CD4-positive, alpha-beta T cell treated with Interleukin-6 at 100 ng/mL for 8 hours (primary cell): ENCODE measurements at regions not wholly inside any gene's neighbourhood (a gene's known extent, or its start where the extent isn't known, plus 50 kb on each side); places are given as distances from the start of the nearest gene placed in this dataset.
"Not testable (repeated sequence)": the region's sequence is repeated elsewhere in the genome, so short reads cannot be mapped to it uniquely, and the experiment has no call there.

ENCODE experiments used
- DNase-seq: peaks from one replicate; pipeline ENCODE4 v3.0.0-alpha.2; 2020; ENCODE audit warnings: mixed read lengths, low spot score

DNA sequence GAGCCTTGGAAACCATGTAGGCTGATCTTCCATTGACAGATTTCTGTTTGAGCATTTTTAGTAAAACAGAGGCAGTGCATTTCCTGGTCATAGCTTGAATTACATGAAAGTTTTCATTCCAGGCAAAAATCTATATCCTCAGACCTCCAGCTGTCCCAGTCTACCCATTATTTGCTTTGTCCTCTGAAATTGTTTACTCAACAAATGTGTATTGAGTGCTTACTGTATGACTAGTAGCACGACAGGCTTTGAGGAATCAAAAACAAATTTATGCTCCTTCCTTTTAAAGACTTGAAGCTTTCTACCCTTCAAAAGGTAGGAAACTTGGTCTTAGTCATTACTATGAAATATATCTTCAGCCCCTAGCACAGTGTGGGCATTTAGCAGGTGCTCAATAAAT lies 307.9 kb upstream of the IGFBP7 start:
- no peak for DNase-seq

DNA sequence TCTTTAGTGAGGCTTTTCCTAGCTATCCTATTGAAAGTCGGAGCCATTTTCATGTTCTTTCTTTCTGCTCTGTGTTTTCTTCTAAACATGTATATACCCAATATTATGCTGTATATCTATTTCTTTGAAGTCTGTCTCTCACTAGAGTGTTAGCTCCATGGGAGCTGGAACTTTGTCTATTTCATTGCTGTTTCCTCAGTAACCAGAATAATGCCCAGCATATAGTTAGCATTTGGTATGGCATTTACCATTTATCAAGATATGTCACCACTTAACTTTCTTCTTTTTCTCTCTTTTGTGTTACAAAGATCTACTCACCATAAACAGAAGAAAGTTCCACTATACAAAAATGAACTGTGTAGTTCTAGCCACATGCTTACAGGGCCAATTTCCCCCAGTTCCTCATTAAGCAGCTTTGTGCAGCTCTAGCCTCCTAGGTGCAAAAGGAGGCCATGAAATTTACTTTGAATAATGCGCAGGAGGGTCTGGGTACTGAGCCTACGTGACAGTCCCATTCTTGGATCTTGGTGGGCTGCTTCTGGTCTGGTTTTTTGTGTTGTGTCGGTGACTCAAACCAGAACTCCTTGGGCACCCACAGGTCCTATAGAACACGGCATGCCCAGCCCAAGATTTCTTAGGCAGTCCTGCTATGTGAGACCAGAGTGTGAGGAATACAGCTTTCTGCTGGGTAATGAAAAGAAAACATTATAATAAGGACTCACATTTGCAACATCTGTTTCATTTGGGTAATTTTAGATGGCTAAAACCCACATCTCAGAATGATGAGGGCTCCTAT lies 302.3 kb upstream of the IGFBP7 start:
- DNase-seq, result no peak

DNA sequence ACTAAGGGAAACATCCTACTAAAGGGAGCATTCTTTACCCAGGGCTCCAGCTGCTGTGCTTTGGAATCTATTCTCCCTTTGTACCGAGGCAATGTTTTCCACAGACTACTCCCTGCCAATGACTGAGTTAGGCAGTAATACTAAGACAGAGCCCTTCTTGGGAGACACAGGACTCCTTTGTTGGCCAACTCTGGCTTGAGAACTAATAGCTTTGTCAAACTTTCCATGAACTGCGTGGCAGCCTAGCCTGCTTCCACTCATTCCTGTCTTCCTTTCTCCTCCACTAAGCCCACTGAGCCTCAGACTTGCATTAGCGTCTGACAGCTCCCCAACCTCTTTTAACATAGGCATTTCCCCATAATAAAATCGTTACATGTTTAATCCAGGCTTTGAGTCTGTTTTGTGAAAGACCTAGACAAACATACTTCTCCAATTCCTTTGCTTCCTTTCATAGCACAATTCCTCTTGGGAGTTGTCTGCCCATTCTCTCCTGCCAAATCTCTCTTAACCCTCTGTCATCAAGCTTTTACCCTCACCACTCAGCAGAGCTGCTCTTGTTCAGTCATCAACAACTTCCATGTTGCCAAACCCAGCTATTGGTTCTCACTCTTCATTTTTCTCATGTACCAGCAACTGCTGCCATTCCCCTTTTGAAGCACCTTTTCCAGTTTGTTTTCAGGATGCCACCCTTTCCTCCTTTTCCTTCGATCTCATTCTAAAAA lies 300.3 kb upstream of the IGFBP7 start:
- DNase-seq, result no peak

DNA sequence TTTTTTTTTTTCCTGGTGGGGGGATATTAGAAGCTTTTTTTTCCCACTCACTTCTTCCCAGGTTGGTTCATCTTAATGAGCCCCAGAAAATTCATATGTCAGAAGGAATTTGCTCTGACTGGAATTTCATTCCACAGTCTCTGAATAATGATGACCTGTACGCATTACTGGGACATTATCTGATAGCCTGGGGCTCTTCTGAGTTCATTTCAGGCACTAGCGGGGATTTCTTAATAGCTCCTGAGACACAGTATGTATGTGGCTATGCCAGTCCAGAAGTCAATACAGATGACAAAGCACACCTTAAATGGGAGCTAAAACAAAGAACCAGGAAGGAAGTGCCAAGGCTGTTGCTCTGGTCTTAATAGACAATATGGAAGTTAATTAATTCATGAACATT lies 295.2 kb upstream of the IGFBP7 start:
- DNase-seq, result no peak

DNA sequence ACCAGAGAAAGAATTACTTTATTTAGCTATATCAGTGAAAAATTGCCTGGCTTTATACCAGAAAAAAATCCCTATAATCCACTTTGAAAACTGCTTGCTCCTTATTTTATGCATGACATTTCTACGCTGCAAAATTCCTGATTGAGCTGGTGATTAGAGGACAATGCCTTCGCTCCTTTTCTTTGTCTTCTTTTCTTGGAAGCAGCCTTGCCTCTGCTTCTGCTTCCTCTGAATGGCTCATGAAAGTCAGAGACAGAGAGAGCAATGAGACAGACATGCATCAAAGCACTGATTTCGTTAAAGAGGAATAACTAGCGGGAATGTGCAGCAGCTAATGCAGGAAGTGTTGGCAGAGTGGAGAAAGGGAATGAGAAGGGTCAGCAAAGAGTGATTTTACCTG lies 294.3 kb upstream of the IGFBP7 start:
- DNase-seq, result no peak

DNA sequence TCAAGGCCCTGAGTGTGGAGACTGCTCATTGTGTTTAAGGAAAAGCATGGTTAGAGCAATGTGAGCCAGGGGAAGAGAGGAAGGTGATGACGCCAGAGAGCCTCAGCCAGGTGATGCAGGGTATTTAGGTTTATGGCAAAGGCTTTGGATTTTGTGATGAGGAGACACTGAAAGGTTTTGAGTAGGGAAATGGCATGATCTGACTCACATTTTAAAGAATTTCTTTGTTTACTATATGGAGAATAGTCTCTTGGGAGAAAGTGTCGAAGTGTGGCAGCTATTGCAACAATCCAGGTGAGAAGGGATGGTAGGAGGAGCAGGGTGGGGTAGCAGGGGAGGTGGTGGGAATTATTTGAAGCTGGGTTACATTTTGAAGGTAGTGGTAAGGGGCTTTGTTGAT lies 293.4 kb upstream of the IGFBP7 start:
- DNase-seq, result no peak

DNA sequence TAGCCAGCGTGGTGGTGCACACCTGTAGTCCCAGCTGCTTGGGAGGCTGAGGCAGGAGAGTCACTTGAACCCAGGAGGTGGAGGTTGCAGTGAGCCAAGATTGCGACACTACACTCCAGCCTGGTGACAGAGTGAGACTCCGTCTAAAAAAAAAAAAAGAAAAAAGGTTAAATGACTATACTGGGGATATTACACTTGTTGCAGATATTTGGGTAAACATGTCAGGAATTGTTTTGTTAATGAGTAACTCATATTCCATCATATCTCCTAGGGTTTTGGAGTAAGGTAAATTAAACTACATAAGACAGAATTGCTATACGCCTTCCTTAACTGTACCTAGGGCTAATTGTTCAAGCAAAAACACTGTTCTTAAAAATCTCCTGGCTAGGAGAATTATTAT lies 291.4 kb upstream of the IGFBP7 start:
- no peak for DNase-seq

DNA sequence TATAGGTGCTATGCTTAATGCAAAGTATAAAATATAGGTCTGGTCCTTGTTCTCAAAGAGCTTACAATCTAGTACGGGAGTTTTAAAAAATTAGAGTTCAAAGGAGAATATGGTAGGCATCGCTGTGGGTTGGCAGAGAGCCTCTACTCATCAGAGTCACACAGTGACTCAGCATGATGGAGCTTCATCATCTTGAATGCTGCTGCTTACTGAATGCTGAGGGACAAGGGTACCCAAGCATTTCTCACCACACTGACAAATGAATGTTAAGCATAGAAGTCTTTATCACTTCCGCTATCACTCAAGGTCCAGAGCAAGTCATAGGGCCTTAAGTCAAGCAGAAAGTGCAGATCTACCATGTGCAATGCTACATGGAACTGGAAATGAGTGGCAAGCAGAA lies 268.6 kb upstream of the IGFBP7 start:
- no peak for DNase-seq

DNA sequence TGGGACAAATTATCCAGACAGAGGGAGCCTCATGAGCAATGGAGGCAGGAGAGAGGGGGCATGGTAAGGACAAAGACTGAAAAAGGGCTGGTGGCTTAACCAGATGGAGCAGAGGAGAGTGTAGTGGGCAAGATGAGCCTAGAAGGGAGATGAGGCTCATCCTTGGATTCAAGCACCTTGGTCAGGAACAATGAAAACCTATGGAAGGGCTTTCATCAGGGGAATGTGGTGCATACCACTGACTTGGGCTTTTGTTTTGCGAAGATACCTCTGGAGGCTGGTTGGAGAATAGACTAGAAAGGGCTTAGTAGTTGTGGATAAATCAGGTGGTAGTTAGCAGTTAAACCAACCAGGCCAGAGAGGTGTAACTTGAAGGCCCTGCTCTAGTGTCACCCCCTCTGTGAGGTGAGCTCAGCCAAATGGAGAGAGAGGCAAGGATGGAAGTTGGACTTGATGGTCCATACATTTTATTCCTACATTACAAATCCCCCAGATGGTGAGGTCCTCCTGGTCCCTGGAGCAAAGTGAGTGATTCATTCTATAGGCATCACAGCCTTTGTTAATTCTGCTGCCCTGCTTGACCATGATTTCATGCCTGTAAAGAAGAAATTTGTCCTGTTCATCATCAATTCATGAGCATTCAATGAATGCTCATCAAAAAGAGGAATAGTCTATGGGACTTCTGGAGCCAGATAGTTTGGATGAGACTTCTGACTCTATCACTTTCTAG lies 264.8 kb upstream of the IGFBP7 start:
- no peak for DNase-seq

DNA sequence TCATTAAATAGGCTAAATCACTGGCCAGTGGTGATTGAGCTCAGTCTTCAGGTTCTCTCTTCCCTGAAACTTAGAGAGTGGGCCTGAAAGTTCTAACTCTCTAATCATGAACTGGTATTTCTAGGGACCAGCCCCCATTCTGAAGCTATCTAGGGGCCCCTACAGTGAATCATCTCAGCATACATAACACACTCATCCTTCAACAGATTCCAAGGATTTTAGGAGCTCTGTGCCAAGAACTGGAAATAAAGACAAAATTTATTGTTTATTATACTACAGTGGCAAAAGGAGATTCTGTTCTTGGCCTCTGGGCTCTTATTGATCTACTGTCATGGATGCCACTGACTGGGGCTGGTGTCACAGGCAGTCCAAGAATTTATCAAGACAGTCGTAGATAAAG lies 263.8 kb upstream of the IGFBP7 start:
- no peak for DNase-seq

DNA sequence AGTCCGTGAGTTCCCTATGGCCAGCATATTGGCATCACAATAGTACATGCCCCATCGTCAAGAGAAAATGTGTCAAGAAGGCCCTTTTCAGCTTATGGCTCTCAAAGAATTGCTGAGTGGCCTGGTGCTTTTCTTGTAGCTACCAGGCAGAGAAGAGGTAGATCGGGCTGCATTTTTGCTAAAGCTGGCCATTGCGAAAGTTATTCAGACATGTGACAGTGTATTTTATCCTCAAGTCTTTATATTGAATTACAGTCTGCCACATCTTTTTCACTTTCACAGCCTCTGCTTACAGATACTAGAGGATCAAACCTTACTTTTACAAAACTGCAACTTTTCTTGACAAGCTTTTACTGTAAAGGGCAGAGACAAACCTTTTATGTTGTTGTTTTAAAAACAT lies 261.5 kb upstream of the IGFBP7 start:
- no peak for DNase-seq

DNA sequence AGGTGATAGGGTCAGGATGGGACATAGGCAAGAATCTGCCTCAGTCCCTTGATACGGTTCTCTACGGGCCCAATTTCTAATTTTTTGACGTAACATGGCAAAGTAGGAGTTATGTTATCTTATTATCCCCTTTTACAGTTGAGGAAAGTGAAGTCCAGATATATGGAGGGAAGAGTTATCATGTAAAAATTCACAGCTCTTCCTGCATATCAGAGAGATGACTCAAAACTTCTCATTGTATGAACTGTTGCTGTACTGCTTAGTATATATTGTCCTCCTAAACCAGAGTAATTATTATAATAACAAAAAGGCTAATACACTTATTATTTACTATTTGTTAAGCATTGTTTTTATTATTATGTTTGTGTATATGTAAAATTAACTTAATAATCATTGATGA lies 260.5 kb upstream of the IGFBP7 start:
- DNase-seq, result no peak

DNA sequence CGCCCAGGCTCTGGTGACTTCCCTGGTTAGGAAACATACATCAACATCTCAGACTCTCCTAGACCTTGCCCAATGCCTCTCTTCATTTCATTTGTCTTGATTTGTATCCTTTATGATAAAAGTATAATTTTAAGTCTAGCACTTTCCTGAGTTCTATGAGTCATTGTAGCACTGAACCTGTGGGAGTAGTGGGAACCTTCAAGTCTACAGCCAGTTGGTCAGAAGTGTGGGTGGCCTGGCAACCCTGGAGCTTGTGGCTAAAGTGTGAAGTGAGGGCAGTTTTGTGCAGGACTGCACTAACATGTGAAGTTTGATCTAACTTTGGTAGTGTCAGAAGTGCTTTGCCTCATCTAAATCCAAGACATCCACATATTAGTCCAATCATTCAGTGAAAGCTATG lies 259.3 kb upstream of the IGFBP7 start:
- no peak for DNase-seq

DNA sequence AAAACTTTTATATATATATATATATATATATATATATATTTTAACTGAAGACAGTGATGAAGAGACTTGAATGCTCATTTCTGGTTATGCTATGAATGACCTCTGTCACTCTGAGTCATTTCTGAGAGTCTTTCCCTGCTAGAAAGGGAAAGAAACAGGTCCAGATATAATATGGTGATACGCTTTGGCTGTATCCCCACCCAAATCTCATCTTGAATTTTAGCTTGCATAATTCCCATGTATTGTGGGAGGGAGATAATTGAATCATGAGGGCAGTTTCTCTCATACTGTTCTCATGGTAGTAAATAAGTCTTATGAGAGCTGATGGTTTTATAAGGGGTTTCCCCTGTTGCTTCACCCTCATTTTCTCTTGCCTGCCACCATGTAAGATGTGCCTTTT lies 254.1 kb upstream of the IGFBP7 start:
- DNase-seq, result no peak

DNA sequence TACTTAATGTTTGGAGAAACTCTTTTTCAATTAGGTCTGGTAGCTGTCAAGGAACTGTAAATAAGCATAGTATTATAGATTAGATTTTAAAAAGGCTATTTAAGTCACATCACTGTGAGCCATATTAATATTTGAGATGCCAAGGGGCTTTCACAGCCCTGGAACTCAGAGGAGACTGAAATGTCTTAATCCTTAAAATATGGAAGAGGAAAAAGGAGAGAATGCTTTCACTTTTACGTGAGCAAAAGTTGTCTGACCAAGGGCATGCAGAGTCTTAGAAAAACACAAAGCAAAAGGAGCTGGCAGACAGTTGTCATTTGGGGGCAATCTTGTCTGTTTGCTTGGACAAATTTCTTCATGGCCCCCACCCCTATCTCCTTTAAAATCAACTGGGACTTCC lies 253.2 kb upstream of the IGFBP7 start:
- DNase-seq, result no peak

DNA sequence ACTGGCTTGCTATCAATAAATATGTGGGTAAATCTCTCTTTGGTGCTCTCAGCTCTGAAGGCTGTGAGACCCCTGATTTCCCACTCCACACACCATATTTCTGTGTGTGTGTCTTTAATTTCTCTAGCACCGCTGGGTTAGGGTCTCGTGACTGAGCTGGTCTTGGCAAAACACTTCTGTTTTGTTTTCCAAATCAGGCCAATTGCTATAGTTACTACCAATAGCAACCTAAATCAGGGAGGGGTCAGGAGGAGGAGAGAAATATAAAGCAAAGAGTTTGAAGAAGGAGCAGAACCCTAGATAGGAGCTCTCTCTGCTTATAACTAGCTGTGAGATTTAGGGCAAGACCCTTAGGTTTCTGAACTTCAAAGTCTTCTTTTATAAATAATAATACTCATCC lies 250.5 kb upstream of the IGFBP7 start:
- DNase-seq, result no peak

DNA sequence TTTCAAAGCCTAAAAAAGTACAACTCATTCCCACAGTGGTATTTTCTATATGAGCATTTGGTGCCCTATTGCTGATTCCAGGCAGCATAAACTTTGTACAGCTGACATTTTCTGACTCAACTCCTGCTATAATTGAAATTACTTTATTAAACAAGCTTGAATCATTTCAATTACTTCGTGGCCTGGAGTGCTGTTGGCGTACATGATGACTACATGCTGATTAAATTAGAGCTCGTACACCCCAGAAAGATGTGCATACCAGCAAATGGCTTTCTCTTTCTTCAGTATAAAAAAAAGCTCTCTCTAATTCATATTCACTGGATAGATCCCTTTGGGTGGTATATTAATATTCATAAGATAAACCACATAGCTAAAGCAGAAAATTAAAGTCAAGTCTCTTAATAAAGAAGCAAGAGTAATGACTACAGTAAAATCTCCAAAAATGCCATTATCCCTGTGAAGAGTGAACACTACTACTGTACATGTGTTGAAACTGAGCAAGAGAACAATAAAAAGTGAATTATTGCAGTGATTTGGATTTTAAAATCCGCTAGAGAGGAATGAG lies 245.0 kb upstream of the IGFBP7 start:
- no peak for DNase-seq

DNA sequence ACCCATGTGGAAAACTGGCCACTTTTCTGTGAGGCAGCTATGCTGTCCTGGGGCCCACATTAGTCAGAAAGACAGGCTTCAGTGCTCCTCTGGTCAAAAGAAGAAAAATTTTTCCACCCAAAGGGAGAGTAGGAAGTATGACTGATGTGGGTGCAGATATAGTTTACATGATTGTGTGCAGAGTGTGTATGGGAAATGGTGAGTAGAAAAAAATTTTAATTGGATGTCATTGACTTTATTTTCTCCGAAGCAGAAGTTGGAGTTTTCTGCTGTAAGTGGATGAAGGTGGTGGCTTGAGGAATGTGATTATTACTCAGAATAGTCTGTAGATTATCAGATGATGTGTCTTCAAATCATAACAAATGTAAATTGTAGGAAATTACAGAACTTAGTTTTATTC lies 241.5 kb upstream of the IGFBP7 start:
- DNase-seq, result no peak

DNA sequence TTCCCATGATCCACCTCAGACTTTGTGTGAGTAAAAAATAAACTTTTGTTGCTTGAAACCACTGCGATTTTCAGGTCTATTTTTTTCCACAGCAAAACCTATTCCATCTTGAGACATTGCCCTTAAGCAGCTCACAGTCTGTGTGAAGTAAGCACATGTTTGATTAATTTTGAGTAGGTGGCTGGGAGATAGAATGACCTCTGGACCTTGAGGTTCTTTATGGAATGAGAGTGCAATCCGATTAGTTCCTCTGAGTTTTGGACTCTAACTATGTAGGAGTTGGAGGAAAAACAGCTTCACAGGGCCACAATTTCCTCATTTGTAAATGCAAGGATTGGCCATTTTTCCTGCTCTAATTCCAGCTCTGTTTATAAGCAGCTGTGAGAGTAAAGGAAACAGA lies 234.1 kb upstream of the IGFBP7 start:
- DNase-seq, result no peak

DNA sequence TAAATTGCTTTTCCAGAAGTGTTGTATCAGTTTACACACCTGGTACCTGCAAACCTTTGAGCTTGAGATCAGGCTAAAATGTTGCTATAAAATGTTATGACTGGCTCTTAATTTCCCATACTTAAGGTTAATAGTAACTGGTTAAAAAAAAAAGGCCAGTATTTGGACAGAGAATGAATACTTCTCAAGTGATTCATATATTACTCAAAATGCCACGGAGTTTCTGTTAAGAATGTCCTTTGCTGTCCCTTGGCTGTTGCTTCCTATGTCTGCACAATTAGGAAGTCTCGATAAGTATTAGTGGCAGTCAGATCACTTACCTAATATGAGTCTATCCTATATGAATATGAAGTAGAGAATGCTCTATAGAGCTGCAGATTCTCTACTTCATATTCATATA lies 232.2 kb upstream of the IGFBP7 start:
- DNase-seq, result no peak

DNA sequence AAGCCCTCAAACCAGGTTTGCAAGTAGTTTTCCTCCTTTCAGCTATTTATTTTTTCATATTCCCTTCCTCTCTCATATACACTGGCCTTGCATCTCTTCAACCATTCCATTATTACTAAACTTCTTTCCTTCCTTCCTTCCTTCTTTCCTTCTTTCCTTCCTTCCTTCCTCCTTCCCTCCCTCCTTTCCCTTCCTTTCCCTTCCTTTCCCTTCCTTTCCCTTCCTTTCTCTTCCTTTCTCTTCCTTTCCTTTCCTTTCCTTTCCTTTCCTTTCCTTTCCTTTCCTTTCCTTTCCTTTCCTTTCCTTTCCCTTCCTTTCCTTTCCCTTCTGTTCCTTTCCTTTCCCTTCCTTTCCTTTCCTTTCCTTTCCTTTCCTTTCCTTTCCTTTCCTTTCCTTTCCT lies 228.7 kb upstream of the IGFBP7 start:
- DNase-seq, result not testable (repeated sequence)

DNA sequence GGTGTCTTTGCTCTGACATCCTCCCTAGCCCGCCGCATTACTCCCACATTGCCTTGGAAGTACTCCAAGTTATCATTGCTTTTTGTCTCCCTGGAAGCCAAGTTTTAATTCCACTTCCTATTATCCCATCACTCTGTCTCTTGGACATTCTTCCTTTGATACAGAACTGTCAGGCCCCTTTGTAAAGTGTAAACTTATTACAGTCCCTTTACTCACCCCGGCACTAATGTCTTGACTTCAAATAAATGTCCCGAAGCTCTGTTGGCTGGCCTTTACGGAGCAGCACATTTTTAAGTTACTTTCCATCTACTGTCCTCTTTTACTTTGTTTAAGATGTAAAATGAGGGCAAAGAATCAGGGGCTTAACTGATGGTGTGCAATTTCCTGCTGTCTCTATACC lies 223.5 kb upstream of the IGFBP7 start:
- DNase-seq, result no peak

DNA sequence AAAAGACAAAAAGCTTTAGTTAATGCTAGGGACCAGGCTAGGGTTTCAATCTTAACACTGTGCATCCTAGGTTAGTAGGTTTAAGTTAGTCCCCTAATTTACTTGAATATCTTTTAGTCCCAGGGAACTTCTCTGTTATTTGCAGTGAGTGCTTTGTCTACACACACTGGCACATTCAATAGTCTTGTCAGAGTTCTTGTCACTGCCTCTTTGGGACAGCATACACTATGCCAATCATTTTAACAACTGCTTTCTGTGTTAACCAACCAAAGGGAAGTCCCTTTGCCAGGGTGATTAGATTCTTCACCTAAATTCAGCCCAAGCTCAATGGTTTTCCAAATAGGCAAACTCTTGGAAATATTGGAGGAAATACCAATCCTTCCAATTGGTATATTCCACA lies 221.8 kb upstream of the IGFBP7 start:
- DNase-seq, result no peak
